Left lung (tissue), 4 donors: ENCODE measurements at regions not wholly inside any gene's neighbourhood (a gene's known extent, or its start where the extent isn't known, plus 50 kb on each side); places are given as distances from the start of the nearest gene placed in this dataset.
A peak's percentile ranks its signal among the peaks of the same experiment; 100 is the strongest.

Experiments used
- ATAC-seq: fragments of 200-7000 bp; cut with Tn5 transposase; one replicate; pipeline ENCODE4 v1.9.1; 2020; ENCODE audit warnings: moderate library complexity
- DNase-seq, 4 donors: peaks; one replicate each; pipeline ENCODE4 v3.0.0-alpha.2; 2013 to 2020
- H3K27ac ChIP-seq, 2 donors: fragments of 200-600 bp; sonication (generic) in 1 of 2; one replicate each; pipeline versions ENCODE4 v1.5.0 to v1.8.0; 2020 to 2021
- H3K27me3 ChIP-seq, 2 donors: fragments of 200-600 bp; sonication (generic) in 1 of 2; one replicate each; pipeline versions ENCODE4 v1.5.0 to v1.8.0; 2020 to 2021
- H3K36me3 ChIP-seq, 2 donors: fragments of 200-600 bp; sonication (generic) in 1 of 2; one replicate each; pipeline versions ENCODE4 v1.5.0 to v1.8.0; 2020 to 2021
- H3K4me1 ChIP-seq, 2 donors: fragments of 200-600 bp; one replicate each; pipeline ENCODE4 v1.8.0; 2021
- H3K4me3 ChIP-seq, 2 donors: fragments of 200-600 bp; sonication (generic) in 1 of 2; one replicate each; pipeline versions ENCODE4 v1.5.0 to v1.8.0; 2020 to 2021; ENCODE audit warnings: mild to moderate bottlenecking in 1 of 2
- H3K9me3 ChIP-seq, 2 donors: fragments of 200-600 bp; sonication (generic) in 1 of 2; one replicate each; pipeline versions ENCODE4 v1.5.0 to v1.8.0; 2020 to 2021
- CTCF ChIP-seq, 2 donors: fragments of 200-600 bp; sonication (generic) in 1 of 2; IDR thresholded peaks; one replicate each; pipeline versions ENCODE4 v1.5.0 to v1.8.0; 2021; ENCODE audit warnings: antibody characterized with exemption in 2 of 2
- intact Hi-C, 2 donors: fragments of 100-400 bp; cut with DNase I; formaldehyde crosslinking; loops; one replicate each; pipeline versions ENCODE4 v1.11.2 to v1.14.2; 2022
- donor health status: DM: no; HTN: yes; CAD: no.
- donor health status: DM: no; HTN: no; CAD: no.

GRCh38 chr16:64206862-64207261, 915.0 kb downstream of the CDH11 start:
- peak in 2 of 4 donors; percentile 89 to 93 for DNase-seq
- H3K4me1 ChIP-seq: no peaks in the 10 kb centered on the region
- intact Hi-C loops: no loop called here

GRCh38 chr16:64203126-64203525, 918.7 kb downstream of the CDH11 start:
- no peaks in the 10 kb centered on the region for H3K27me3 ChIP-seq
- no peaks in the 10 kb centered on the region for H3K4me1 ChIP-seq
- no peak overlapping the region for H3K4me3 ChIP-seq
- no peak for TF ChIP-seq CTCF (IDR thresholded peaks at IDR 0.05)
- intact Hi-C loops: no loop called here
- H3K36me3 ChIP-seq: no peaks in the 10 kb centered on the region
- DNase-seq: no peak
- no peaks in the 10 kb centered on the region for H3K9me3 ChIP-seq
- ATAC-seq: no peak
- H3K27ac ChIP-seq: no peak overlapping the region

More at GRCh38 chr16:64206862-64207261, 915.0 kb downstream of the CDH11 start:
- no peaks in the 10 kb centered on the region for H3K36me3 ChIP-seq
- peak; percentile 27 for ATAC-seq
- no peak for TF ChIP-seq CTCF (IDR thresholded peaks at IDR 0.05)
- H3K4me3 ChIP-seq: no peak overlapping the region
- no peaks in the 10 kb centered on the region for H3K9me3 ChIP-seq
- H3K27me3 ChIP-seq: no peaks in the 10 kb centered on the region
- H3K27ac ChIP-seq: no peak overlapping the region

DNA sequence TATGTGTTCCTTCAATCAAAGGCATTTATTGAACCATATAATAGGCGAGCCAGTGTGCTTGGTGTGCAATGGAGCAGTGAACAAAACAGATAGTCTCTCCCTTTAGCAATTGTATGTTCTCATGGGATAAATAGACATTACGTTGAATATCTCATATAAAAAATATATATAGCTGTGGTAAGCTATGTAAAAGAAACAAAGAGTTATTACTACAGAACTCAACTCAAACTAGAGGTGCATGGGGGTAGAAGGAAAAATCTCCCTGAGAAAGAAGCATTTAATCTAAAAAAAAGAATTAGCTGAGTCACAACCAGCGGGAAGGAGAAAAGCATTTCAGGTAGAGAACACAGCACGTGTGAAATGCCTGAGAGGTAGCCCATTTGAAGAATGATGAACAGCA, 919.3 kb downstream of the CDH11 start:
- Histone ChIP-seq H3K4me3 (no peak overlapping the region), H3K9me3 (no peaks in the 10 kb centered on the region), H3K27me3 (no peaks in the 10 kb centered on the region), H3K36me3 (no peaks in the 10 kb centered on the region), H3K4me1 (no peaks in the 10 kb centered on the region), H3K27ac (no peak overlapping the region)
- TF ChIP-seq CTCF (IDR thresholded peaks at IDR 0.05): no peak
- ATAC-seq (no peak), DNase-seq (no peak)
- intact Hi-C loops: no loop called here

DNA sequence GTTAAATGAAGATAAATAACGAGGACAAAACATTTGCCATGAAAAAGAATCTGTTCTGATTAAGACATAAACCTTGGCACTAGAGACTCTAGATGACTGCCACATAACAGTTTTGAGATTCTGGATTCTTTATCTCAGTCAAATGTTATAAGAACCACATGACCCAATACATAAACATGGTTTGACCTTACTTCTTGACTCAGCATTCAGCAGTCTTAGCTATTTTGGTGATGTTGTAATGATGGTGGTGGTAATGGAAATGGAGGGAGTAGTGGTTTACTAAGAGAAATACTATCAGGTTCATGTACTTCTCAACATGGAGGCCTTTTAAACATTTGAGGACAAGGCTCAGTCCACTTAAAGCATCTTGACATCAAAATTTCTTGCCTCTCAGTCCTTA, 925.4 kb downstream of the CDH11 start:
- TF ChIP-seq CTCF (IDR thresholded peaks at IDR 0.05): no peak
- Histone ChIP-seq H3K27ac (no peak overlapping the region), H3K36me3 (no peaks in the 10 kb centered on the region), H3K9me3 (no peaks in the 10 kb centered on the region), H3K4me3 (no peak overlapping the region), H3K27me3 (no peaks in the 10 kb centered on the region), H3K4me1 (no peaks in the 10 kb centered on the region)
- intact Hi-C loops: no loop called here
- DNase-seq: no peak
- no peak for ATAC-seq

DNA sequence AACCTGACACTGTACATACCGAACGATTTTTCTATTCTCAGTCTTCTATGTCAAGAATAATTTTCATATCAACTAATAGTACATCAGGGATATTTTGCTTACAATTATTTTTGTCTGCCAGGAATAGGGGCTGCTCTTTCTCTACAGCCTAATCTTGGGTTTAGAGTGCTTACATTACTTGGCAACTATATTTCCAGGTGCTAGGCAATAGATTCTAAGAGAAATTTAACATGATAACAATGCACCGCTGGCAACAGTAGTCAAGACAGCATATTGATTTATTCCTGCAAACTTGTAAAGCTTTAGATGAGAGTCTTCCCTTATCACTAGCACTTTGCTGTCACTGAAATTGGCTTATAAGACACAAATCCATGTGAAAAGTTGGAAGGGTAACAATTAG, 935.9 kb downstream of the CDH11 start:
- no peaks in the 10 kb centered on the region for H3K9me3 ChIP-seq
- no peak for DNase-seq
- no peak for ATAC-seq
- intact Hi-C loops: no loop called here
- no peak for TF ChIP-seq CTCF (IDR thresholded peaks at IDR 0.05)
- no peak overlapping the region for H3K4me3 ChIP-seq
- H3K27ac ChIP-seq: no peak overlapping the region
- H3K27me3 ChIP-seq: no peaks in the 10 kb centered on the region
- no peaks in the 10 kb centered on the region for H3K36me3 ChIP-seq
- H3K4me1 ChIP-seq: no peaks in the 10 kb centered on the region
